Sigmoid colon (tissue), 4 donors: ENCODE measurements at regions not wholly inside any gene's neighbourhood (a gene's known extent, or its start where the extent isn't known, plus 50 kb on each side); places are given as distances from the start of the nearest gene placed in this dataset.

Source experiments
- EP300 ChIP-seq, 4 donors: sonication (generic); formaldehyde crosslinking; IDR thresholded peaks; one replicate each; pipeline ENCODE4 v1.6.1; 2017; ENCODE audit warnings: antibody characterized with exemption in 4 of 4
- POLR2A ChIP-seq, 2 donors: fragments of 450-650 bp; IDR thresholded peaks; one replicate each; pipeline ENCODE4 v1.6.1; 2016; ENCODE audit warnings: antibody characterized with exemption in 2 of 2, mild to moderate bottlenecking in 2 of 2, moderate library complexity in 2 of 2

DNA sequence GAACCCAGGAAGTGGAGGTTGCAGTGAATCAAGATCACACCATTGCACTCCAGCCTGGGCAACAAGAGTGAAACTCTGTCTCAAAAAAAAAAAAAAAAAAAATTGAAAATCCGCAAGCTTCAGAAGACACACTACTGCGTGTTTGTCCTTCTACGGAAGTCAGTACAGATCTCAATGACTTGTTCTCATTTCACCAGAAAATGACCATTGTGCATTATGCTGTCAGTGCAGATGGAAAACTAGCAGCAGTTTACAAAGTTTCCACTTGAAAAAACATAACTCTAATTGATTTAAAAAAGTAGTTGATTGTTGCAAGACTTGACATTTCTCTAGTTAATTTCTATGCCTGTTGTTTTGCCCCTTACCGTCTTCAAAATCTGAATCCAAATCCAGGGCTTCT is 298.0 kb upstream of the DMRT1 start:
- TF ChIP-seq POLR2A (IDR thresholded peaks at IDR 0.05) (no peak), EP300 (IDR thresholded peaks at IDR 0.05) (no peak)
